Right ventricle myocardium superior (tissue), 1 donor: ENCODE measurements at regions not wholly inside any gene's neighbourhood (a gene's known extent, or its start where the extent isn't known, plus 50 kb on each side); places are given as distances from the start of the nearest gene placed in this dataset.
A peak's percentile ranks its signal among the peaks of the same experiment; 100 is the strongest.

Experiments
- ATAC-seq: fragments of 200-7000 bp; cut with Tn5 transposase; one replicate; pipeline ENCODE4 v1.9.1; 2020; ENCODE audit warnings: mild to moderate bottlenecking; ENCODE audit not compliant: poor library complexity
- DNase-seq: peaks from one replicate; pipeline ENCODE4 v3.0.0-alpha.2; 2020
- intact Hi-C: fragments of 100-400 bp; cut with DNase I; formaldehyde crosslinking; loops from one replicate; pipeline ENCODE4 v1.11.2; 2022
- donor health status: DM: no; HTN: yes; CAD: no; lungs with severe emphysema.

DNA sequence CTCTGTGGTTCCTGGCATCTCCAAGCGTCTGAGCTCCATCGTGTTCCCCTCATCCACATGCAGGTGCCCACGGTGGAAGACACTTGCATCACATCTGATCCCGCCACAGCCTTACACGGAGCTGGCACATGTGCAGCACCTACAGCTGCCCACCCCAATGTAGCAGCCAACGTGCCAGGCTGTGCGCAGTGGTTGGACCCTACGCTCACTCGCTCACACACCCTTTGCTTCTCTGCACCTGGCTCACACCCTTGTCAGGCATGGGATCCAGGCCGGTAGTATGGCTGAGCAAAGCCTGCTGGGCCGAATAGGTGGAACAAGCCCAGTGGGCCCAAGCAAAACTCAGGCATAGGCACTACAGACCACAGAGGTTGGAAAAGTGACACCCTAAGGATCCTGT is 567.2 kb downstream of the FSCB start:
- intact Hi-C loops: no loop called here
- DNase-seq (no peak), ATAC-seq (no peak)

DNA sequence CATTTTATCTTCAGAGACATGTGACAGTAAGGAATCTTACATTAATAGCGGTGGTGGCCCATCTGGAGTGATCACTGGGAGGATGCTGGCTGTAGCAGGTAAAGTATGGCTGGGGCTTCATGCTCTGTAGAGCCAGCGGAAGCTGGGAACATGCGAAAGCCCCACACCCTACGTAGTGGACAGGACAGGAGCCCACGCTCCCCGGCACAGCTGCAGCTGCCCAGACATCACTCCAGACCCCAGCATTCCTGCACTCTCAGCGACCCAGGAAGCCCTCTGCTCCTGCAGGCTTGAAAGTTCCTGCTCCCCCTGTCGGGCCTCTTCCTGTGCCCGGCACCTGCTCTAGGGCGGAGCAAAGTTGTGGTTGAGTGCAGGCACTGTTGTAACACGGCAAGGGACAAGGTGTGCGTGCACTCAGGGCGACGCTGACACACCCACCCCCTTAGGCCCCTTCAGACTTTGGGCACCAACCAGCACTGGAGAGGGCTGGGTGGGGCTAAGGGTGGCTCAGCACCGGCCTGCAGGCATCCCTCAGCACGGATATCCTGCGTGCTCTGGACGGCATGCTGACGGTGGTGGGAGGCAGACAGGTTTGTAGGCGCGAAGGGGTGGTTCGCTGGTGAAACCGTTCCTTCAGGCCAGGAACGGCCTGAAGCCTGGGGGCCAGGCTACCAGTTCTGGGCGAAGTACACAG is 568.3 kb downstream of the FSCB start:
- intact Hi-C loops: no loop called here
- ATAC-seq (no peak), DNase-seq (no peak)

DNA sequence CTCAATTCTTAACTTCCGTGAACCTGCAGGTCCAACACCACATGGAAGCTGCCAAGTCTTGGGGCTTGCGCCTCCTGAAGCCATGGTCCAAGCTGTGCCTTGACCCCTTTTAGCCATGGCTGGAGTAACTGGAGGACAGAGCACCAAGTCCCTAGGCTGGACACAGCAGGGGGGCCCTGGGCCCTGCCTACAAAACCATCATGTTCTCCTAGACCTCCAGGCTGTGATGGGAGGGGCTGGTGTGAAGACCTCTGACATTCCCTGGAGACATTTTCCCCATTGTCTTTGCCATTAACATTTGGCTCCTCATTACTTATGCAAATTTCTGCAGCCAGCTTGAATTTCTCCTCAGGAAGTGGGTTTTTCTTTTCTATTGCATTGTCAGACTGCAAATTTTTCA is 570.1 kb downstream of the FSCB start:
- DNase-seq: no peak
- intact Hi-C loops: no loop called here
- ATAC-seq: no peak

DNA sequence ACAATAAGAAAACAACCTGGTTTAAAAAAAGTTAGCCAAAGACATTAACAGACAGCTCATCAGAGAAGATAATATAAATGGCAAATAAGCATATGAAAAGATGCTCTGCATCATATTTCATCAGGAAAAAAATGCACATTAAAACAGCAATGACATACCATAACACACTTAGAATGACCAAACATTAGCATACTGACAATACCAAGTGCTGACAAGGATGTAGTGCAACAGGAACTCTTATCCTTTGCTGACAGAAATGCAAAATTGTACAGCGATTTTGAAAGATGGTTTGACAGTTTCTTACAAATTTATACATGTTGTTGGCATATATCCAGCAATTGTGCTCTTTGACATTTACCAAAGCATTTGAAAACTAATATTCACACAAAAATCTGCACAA is 573.0 kb downstream of the FSCB start:
- DNase-seq: no peak
- intact Hi-C loops: no loop called here
- ATAC-seq: no peak

DNA sequence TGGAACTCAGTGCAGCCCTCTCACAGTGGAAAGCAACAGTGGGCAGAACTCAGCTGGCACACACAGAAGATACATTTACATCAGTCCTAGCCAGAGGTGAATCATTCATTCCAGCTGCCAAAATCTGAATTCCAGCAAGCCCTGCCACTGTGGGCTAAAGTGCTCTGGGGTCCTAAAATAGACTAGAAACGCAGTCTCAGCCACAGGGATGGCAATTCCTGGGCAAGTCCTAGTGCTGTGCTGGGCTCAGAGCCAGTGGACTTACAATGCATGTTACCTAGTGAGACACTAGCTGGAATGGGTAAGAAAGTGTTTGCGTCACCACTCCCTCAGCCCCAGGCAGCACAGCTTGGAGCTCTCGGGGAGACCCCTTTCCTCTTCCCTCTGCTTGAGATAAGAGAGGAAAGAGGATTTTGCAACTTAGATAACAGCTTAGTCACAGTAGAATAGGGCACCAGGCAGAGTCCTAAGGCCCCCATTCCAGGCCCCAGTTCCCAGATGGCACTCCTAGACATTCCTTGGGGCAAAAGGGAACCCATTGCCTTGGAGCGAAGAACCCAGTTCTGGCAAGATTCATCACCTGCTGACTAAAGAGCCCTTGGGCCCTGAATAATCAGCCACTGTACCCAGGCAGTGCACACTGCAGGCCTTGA is 592.9 kb downstream of the FSCB start:
- intact Hi-C loops: no loop called here
- DNase-seq (no peak), ATAC-seq (peak; percentile 53)

- no peak for DNase-seq
- ATAC-seq: no peak
- intact Hi-C loops: no loop called here
Observed at GRCh38 chr14:43903209-43903608, 603.9 kb downstream of the FSCB start.

DNA sequence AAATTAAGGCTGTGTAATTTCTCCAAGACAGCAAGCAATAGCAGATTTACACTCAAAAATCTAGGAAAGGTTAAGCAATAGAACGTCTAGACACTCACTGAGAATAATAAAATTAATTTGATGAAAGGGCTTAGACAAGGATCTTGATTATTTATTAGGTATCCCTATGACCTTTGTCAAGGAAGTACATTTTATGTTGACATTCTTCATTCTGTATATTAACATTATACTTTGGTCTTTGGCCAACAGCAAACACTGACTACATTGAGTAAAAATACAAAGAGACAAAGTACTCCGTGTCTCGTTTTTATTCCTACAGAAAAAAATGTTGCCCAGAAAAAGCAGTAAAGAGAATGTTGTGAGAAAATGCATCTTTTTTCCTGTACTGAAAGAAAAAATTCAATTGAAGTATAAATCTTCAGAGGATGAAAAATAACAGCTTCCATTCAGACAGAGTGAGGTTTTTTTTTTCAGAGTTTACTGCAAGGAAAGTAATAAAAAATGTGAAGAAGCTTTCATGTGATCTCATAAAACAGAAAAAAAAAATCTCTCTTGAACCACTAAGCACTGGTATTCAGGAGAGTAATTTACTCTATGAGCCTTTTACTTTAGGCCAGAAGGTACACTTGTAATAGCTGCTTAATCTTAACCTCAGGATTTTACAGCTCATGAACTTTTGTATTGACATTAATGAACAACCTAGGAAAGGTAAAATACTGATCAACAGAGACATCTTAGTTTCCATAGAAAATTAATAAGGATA is 605.0 kb downstream of the FSCB start:
- DNase-seq (no peak), ATAC-seq (no peak)
- intact Hi-C loops: no loop called here

DNA sequence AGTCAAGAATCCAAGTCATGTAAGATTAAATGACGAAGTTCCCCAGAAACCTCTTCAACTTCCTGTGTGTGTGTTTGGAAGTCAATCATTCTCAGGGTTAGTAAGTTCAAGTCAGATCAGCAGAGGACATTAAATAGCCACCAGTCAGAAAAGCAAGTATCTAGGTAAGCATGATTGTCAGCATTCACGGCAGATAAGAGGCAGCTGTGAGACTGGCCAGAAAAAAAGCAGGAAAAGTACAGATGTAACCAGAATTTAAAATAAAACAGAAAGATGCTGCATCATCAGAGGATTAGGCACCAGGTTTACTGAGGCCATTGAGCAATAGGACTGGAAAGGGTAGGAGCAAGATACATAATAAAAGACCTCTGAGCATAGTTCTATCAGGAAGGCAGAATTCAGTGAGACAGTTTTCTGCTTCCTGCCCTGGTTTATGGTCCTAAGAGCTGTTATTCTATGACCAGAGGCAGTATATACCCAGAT is 606.9 kb downstream of the FSCB start:
- ATAC-seq (no peak), DNase-seq (no peak)
- intact Hi-C loops: no loop called here

DNA sequence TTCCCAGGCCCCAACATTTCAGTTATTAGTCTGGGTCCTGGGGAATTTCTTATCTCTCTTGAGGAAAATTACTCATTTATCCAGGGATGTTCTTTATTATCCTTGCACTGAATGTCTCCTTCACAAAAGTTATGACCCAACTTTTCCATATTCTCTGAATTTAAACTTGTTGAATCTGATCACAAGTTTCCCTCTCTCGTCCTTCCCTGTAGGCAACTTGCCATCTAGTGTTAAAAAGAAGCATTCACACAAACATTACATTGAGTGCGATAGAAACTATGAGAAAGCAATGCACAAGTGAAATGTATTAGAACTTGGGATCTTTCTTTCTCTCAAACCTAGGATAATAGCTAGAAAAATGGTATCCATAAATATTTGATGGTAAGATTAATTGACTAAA is 608.4 kb downstream of the FSCB start:
- DNase-seq: no peak
- intact Hi-C loops: no loop called here
- ATAC-seq: no peak

GRCh38 chr14:43896044-43896443 is 611.0 kb downstream of the FSCB start:
- DNase-seq (no peak), ATAC-seq (no peak)
- intact Hi-C loops: no loop called here

- no peak for DNase-seq
- intact Hi-C loops: no loop called here
- no peak for ATAC-seq
Observed at GRCh38 chr14:43894534-43894933, 612.5 kb downstream of the FSCB start.

DNA sequence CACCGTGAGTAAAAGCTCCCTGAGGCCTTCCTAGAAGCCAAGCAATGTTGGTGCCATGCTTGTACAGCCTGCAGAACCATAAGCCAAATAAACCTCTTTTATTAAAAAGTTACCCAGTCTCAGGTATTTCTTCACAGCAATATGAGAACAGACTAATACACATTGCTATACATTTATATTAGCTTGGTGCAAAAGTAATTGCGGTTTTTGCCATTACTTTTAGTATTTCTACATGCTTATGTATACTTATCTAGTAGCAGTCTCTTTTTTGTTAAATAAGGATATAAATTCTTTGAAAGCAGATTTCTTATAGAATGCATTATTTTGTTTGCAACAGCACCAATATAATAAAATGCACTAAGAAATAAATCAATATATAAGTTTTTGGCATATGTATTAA is 619.6 kb downstream of the FSCB start:
- no peak for ATAC-seq
- DNase-seq: no peak
- intact Hi-C loops: no loop called here

- ATAC-seq: no peak
- intact Hi-C loops: no loop called here
- no peak for DNase-seq
Observed at GRCh38 chr14:43877351-43877960, 629.6 kb downstream of the FSCB start.

DNA sequence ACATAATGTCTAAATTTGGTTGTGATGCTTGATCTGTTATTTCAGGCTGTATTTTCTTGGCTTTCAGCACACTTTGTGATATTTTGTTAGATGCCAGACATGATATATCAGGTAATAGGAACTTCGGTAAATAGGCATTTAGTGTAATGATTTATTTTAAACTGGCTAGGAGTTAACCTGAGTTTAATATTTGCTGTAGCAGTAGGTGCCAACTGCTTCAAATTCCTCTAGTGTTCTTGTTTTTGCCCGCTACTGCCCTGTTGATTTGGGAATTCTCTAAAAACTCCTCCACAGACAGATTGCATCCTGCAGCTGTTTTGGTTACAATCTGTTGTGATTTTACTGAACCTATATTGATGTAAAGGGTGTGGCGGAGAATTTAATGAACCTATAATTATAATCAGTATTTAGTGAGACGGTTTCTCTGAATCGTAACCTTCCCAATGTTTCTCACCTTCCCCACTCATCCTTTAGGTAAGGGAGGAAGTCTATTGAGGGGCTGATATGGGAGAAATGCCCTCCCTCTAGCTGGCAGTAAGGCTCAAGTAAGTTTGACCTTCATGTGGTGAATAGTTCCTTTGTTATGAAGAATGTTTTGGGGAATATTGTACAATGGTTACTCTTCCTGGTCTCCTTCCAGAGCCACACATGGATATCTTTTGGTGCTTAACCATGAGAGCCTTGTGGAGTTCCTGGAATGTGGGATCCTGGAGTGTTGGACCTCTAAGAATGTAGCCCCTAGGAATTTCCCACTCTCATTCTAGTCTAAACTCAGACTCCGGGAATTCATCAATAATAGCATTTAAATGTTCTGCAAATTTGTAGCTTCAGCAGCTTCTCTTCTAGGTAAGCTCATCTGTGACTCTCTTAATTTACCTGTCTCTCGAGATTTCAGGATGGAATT is 634.1 kb downstream of the FSCB start:
- intact Hi-C loops: no loop called here
- no peak for DNase-seq
- ATAC-seq: no peak

DNA sequence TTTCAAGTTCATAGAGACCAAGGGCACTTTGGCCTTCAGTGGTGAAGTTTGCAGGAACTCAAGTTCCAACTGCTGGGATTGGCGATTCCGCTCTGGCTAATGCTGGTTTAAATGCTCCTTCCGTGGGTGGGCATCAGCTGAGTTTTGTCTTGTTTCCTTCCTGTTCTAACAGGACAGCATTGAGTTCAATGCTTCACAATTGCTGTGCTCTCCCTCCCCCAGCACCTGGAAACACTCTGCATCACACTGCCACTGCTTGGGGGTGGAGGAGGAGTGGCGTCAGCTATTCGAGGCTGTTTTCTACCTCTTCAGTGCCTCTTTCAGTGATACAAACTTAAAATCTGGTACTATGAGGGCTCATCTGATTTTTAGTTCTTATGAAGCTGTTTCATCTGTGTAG is 634.9 kb downstream of the FSCB start:
- no peak for DNase-seq
- no peak for ATAC-seq
- intact Hi-C loops: no loop called here

DNA sequence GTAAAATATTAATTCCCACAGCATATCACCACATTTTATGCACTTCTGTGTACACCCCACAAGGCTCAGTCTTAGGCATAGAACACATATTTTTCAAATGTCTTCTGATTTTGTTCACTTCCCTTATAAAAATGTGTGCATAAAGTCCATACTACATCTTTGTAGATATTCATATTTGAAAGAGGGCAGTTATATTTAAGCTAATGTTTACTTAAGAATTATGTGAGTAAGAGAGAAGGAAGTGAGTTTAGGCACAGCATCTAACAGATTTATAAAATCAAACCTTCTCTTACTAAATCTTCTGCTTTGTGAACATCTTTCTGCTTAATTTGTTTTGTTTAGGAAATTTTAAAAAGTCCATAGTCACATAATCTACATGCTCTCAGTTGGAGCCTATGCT is 648.1 kb downstream of the FSCB start:
- intact Hi-C loops: no loop called here
- ATAC-seq (no peak), DNase-seq (no peak)

DNA sequence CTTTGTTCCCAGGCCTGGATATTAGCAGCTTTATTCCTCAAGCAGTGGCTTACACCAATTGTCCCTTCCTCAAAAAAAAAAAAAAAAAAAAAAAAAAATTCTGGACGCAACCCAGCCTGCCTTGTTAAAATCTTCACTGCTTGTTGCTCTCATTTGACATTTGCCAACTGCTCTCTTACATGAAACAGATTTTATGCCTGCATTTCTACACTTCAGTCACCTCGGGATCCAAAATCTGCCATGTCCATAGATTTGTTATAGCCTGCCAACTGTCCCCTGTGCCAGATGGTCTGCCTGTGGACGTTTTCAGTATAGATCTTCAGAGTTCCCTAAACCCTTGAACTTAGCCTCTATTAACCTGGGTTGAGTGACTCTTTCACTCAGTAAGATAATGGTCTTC is 651.5 kb downstream of the FSCB start:
- intact Hi-C loops: no loop called here
- ATAC-seq (no peak), DNase-seq (no peak)

DNA sequence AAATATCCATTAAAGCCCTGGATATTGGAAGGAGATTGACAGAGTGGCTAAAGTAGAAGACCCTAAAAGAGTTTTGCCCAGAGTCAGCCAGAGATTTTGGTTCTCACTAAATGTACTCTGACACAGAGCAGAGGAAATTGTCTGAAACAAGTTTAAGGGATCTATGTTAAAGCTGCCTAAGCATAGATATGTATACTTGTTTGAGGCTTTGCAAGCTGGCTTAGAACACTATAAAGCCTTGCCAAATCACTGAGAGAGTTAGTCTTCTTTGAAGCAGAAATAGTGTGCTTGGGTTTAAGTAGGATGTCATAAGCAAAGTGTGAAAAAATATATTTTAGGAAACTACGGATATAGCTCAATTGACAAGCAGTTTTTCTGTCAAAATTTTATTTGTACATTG is 653.5 kb downstream of the FSCB start:
- intact Hi-C loops: no loop called here
- DNase-seq (no peak), ATAC-seq (no peak)
